Stimulated activated CD8-positive, alpha-beta memory T cell treated with anti-CD3 and anti-CD28 coated beads, Interleukin-4, amount 100 ng/mL, for 48 hours (primary cell): ENCODE measurements at regions not wholly inside any gene's neighbourhood (a gene's known extent, or its start where the extent isn't known, plus 50 kb on each side); places are given as distances from the start of the nearest gene placed in this dataset.

ENCODE experiments used
- DNase-seq: peaks from one replicate; pipeline ENCODE4 v3.0.0-alpha.2; 2020

DNA sequence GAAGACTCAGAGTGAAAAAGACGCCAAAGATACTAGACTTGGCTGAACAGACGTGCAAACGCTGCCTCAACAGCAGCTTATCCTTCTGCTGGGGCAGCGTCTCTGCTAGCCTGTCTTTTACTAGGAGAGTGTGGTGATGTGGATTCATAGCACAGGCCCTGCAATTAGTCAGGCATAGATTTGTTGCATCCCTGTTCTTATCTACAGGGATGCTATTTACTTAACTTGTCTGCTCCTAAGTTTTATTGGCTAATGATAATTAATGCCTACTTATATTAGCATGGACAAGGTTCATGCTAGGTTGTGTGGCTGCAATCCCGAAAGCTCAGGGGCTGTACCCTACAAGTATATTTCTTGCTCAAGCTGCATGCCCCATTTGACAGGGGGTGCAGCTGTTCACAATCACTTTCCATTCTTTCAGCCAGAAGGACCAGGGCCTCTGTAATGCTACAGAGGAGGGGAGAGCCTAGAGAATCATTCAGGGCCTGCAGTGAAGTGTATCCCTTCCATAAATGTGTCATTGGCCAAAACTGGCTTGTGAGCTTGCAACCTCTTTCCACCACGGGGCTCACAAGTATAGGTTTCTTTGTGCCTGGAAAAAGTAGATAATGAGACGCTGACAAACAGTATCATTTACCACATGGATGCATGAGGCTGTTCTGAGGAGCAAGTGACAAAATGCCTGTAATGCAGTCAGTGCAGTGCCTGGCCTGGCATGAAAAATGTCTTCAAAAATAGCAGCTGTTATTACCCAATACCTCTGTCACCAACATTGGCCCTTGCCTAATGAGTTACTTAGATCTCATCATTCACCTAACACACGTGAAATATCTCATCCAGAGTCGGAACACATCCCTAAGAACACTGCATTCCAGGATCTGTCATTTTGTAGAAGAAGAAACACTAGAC, 685.8 kb upstream of the API5 start:
- no peak for DNase-seq

DNA sequence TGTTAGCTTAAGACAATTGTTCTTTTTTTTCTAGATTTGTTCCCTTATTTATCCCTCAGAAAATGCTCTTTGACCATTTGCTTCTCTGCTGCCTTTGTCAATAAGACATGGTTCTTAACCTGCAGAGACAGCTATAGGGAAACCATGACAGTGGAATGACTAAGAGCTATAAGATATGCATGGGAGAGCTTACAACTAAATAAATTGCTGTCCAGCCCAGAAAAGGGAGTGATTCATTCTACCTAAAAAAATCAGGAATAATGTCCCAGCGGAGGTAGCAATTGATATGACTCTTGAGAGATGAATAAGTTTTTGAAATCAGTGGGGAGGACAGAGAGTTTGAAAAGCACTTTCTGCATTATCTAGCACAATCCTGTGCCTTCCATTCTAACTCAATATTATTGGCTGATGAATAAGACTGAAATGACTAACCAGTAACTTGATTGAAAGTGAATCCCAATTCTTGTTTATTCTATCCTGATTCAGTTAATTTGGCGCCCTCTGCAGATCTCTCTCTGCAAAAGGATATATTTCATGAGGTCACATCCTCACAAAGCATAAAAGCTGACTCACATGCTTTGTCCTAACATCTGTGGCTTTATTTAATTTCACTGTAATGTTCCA, 680.5 kb upstream of the API5 start:
- DNase-seq, result no peak

DNA sequence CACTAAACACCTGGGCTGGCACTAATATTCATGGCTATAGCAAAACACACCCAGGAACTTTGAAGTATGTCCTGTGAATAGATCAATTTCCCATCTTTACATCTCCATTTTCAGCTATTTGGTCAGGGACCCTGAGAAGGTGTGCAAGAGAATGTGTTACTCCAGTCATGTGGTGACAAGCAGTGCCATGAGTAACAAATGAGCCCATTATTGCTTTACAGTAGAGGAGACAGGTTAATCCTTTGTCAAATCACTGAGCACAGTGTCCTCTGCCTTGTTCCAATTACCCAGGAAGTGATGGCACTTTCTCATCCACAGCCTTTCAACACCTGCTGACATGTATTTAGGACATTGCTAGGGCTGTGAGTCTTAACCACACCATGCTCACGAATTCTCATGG, 664.8 kb upstream of the API5 start:
- DNase-seq, result no peak

- no peak for DNase-seq
Measured at GRCh38 chr11:42647993-42648392, 663.8 kb upstream of the API5 start.

DNA sequence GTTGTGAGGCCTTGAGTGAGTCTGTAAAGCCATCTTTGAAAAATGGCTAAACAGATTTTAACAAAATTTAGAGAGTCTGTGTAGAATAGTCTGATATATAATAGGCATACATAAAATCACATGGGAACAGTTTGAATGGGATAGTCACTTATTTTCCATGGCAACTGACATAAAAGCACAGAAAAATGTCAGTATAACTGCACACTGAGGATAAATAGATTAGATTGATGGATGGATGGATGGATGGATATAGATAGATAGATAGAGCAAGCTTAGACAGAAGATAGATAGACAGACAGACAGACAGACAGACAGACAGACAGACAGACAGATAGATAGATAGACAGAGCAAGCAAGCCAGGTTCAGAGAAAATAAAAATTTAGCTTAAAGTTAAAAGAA, 660.2 kb upstream of the API5 start:
- no peak for DNase-seq

DNA sequence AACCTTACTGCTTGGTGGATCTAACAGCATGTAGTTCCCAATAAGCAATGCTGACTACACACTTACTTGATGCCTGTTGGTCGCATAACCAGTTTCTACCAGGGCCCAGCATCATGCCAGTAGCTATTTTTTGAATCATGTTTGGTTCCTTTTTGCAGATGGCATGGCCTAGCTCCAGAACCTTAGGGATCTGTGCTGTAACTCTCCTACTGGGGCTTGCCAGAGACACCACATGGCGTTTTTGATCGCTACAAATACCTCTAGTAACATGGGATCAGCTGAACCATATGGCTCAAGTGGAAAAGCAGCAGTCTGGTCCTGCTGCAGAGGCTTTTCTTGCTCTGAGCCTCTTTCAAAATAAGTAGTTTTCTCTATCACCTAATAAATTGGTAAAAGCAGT, 654.6 kb upstream of the API5 start:
- no peak for DNase-seq

DNA sequence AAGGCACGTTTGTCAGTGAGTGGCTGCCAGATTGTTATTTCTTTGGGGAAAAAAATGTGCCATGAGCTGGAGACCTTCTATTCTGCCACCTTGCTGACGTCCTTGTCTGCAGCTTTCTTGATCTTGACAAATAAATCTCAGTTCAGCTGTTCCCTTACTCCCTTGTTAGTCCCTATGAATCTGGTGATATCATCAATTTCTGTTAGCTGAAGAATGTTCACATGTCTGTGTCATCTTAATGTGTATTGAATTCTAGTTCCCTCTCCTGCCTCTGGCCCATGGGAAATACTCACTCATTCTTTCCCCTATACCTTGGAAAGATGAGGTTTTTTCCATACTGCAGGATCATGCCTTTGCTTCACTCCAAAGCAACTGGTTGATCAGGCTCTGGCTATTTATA, 649.9 kb upstream of the API5 start:
- DNase-seq, result no peak

DNA sequence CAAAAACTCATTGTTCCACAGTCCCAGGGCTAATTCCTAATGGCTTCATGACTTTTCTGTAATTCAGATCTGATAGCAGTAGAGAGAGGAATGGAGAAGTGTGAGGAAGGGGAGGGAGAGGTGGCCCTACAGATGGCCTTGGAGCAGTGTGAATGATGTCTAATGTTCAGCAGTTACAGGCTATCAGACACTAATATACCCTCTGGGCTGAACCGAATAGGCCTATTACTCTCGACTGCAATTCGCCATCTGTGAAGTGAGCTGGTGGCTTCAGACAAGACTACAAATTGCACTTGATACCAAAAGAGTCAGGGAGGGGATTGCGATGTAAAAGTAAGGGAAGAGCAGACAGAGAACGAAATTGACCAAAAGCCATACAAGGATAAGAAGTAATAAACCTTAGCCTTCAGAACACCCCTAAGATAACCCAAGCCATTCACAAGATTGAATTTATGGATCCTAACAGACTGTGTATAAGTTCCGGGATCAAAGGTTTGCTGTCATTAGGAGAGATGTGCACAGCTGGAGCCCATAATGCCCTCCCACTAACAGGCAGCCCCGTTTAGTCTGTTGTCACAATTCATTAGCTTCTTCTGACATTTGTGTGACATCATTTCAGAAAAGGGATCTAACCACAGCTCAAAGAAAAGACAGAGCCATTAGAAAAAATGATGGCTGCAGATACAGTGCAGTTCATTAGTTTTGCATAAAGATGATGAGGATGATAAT, 642.4 kb upstream of the API5 start:
- no peak for DNase-seq

- DNase-seq, result no peak
Measured at GRCh38 chr11:42674436-42674835, 637.4 kb upstream of the API5 start.

DNA sequence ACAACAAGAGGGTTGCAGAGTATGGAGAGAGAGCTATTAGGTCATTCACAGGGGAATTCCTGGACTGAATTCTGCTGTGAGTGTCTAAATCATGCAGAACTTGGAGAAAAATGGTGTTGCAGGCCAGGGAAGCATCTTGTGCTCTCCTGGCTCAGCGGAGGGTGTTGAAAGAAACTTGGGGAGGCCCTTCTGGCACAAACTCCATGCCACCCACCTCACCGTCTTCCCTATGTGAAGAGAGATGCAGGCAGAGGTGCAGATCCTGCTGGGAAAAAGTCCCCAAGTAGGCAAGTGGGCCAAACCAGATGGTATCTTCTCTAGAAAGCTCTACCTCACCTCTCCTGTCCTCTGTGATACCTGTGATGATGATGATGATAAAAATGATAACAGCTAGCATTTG, 604.3 kb upstream of the API5 start:
- no peak for DNase-seq

DNA sequence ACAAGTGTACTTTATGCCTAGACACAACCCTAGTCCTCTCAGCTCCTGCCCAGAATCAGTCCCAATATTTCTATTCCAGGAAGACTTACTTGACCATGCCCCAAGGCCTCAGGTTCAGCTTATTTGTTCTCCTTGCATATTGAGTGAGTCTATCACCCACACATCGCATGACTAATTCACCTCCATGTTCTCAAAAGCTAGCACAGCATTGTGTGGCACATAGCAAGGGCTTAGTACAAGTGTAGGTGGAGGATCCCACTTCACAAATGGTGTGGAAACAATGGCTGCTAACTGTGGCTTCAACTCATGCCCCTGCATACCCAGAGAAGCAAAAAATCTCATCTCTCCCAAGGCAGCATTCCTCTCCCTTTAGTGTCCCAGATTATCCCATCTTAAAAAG, 602.6 kb upstream of the API5 start:
- no peak for DNase-seq

DNA sequence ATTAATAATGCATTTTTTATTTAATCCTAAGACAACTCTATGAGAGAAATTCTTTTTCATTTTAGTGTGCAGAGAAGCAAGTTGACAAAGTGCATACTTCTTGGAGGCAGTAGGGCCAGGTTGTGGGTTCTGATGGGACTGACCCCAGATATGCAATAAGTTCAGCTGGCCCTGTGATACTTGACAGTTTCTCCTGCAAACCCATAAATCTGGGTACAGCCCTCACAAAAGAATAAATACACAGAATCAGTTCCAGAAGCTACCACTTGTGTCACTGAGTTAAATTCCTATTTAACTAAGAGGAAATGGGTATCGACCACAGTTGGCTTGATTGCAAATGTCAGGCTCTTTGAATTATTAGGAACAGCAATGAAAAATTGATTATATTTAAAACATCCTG, 598.5 kb upstream of the API5 start:
- no peak for DNase-seq

DNA sequence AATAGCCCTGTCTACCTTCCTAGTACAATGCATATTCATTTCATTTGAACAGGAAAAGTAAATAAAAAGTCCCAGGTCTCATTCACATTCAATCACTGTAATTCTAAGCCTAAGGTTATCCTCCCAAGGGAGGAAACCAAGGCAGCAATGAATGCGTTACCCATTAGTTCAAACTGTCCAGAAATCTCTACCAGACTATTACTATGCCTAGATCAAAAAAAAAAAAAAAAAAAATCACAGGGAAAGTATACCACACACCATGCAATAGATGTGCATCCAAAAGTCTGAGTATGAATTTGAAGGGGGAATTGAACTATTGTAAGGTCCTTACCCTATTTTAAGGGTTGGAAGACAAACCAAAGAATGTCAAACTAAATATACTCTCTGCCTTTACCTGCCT, 598.0 kb upstream of the API5 start:
- DNase-seq, result no peak

GRCh38 chr11:42720716-42721563, 590.9 kb upstream of the API5 start:
- no peak for DNase-seq

DNA sequence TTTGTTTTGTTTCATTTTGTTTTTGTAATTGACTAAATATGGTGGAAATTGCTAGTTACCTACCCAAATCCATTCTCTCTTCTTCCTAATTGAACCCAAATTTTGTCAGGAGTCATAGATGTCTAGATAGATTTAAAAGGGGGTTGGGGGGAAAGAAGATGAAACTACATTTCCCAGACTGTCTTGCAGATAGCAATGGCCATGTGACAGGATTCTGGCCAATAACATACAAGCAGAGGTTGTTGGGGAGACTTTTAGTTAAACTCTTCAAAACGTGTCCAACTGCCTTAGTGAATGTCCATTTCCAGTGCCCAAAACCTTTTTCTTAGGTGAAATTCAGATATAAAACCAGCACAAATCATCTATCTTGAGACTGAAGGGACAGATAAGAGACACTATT, 583.9 kb upstream of the API5 start:
- DNase-seq, result no peak

DNA sequence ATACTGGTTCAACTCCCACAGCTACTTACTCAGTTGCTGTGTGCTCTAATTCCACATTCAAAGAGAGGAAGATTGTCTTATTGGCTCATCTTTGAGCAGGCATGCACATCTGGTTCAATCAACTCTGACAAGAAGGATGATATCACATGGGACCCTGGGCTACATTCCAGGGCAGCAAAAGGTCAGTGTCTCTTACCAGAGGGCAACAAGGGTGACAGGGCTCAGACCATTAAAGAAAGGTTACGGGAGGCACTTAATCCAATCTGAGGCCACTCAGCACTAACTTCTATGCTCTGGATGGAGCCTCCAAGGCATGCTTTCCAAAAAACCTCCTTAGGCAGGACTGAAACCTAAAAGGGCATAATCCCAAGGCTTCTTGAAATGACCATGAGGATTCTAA, 549.4 kb upstream of the API5 start:
- no peak for DNase-seq

DNA sequence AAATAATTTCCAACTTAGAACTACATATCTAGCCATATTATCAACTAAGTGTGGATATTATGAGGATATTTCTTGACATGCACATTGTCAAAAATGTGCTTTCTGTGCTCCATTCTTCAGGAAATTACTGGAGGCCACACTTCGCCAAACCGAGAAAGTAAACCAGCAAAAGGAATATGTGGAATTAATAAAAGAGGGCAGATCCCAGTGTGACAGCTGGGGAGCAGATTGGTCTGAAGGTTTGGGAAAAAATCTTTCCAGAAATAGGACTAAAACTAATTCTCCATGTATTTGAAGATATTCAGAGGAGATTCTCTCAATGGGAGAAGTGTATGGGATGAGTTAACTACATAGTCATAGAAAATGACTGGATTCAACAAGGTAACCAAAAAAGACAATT, 546.9 kb upstream of the API5 start:
- no peak for DNase-seq

- no peak for DNase-seq
Measured at GRCh38 chr11:42768576-42768975, 543.2 kb upstream of the API5 start.

GRCh38 chr11:42770444-42771065, 541.2 kb upstream of the API5 start:
- no peak for DNase-seq

GRCh38 chr11:42772886-42773285, 538.9 kb upstream of the API5 start:
- no peak for DNase-seq

- no peak for DNase-seq
Measured at GRCh38 chr11:42773729-42774128, 538.1 kb upstream of the API5 start.

- DNase-seq, result no peak
Measured at GRCh38 chr11:42774567-42774966, 537.2 kb upstream of the API5 start.

DNA sequence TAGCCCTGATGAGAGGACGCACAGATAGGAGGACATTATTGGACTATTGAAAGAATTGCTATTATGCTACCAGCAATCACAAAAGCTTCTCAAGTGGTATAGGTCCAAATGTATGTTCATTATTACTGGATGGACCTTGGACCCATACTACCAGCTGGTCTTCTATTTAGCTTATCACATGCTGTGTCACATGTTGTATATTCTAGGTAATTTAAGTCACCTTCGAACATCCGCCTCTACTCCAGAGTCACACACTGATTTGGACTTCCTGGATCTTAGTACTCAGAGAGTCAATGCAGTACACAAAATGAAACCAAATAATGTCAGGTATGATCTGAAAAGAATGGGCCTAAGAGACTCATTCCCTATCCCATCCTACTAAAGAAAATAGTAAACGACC, 534.0 kb upstream of the API5 start:
- no peak for DNase-seq
